SH-SY5Y (cell line): ENCODE measurements at regions not wholly inside any gene's neighbourhood (a gene's known extent, or its start where the extent isn't known, plus 50 kb on each side); places are given as distances from the start of the nearest gene placed in this dataset.

Source experiments
- GATA2 ChIP-seq: IDR thresholded peaks from 2 replicates; pipeline ENCODE4 v1.6.1; 2011; ENCODE audit warnings: mild to moderate bottlenecking, low read depth, low read length
- GATA3 ChIP-seq: IDR thresholded peaks from 2 replicates; pipeline ENCODE4 v1.6.1; 2011; ENCODE audit warnings: low read depth, mild to moderate bottlenecking, low read length, moderate library complexity

GRCh38 chr4:124807421-124807820 lies 94.9 kb upstream of the ANKRD50 start:
- TF ChIP-seq GATA2: no peak
- no peak for TF ChIP-seq GATA3
